HG02763 (cell line): ENCODE measurements at regions not wholly inside any gene's neighbourhood (a gene's known extent, or its start where the extent isn't known, plus 50 kb on each side); places are given as distances from the start of the nearest gene placed in this dataset.

Experiments
- ATAC-seq: cut with Tn5 transposase; IDR thresholded peaks from one replicate; pipeline ENCODE4 v1.9.1; 2021; ENCODE audit warnings: mild to moderate bottlenecking, moderate library complexity; ENCODE audit not compliant: unreplicated experiment

DNA sequence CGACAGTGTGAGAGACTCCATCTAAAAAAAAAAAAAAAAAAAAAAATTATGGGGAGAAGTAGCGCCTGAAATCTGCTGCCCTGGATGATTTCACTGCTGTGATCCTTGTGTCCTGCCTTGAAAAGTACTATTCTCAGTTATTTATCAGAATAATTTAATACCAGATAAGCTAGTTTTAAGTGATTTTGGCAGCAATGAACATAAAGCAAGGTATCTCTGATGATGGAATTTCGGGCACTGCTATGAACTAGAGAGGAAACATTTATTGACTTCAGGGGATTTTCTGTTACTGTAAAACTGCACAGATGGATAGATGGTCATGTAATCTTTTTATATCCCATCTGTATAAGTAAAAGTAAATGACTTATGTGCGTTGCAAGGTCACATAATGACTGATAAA lies 619.1 kb upstream of the ANKRD30A start:
- no peak for ATAC-seq

DNA sequence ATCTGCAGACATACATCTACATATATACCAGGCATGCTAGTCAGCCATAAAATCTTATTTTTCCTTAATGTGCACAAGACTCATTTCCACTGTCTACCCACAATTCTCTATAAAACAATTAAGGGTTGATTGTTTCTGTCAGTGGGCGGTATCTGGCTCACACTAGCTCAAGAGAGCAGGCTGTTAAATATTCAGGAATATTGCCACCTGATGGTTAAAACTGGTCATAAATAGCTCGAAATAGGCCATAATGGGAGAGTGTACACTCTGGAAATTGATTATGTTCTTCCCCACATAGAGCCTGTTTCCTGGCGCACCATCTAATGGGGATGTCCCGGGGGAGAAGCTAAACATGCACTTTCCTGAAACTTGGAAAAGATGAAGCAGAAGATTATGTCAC lies 620.6 kb upstream of the ANKRD30A start:
- ATAC-seq: no peak

DNA sequence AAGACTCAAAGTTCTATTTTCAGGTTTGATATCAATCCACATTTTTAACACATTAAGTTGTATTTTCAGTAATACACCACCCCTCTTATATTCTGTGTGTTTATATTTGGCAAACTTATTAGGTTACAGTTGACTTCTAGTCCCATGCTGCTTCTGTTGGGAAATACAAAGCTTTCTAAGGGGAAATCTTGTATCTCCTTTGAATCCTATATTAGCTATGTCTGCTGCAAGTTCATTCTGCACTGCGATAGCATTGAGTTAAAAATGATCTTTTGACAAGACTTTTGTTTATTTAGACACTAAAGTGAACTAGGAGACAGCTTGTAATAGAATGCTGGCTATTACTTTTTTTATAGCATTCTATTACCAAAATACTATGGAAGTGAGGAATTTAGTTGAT lies 625.1 kb upstream of the ANKRD30A start:
- no peak for ATAC-seq

DNA sequence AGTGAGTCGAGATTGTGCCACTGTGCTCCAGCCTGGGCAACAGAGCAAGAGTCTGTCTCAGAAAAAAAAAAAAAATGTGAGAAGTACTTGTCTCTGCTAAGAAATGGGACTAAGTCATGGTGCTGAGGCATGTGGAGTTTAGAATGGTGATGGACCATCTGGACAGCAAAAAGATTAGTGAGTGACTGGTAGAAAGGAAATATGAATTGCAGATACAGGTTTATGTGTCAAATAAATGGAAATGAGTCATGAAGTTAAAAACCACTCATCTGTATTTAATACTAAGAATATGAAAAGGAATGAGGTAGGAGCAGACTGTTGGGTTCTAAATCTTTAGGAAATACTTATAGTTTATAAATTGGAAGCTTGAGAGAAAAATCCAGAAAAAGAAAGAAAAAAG lies 625.7 kb upstream of the ANKRD30A start:
- ATAC-seq: no peak

DNA sequence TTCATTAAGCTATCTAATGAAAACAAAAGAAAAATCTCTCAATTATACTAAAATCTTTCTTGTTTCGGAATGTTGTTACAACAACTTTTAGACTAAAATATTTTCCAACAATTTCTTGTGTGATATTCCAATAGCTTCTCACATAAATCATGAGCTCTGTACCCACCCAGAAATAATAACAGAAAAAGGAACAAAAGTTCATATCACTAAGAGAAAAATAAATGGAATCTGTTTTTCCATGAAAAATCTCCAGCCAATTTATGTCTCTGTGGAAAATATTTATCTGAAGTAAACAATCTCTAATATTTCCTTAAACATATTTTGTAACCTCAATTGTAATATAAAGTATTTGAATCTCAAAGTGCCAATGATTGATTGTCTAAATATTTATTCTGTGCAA lies 628.6 kb upstream of the ANKRD30A start:
- ATAC-seq: no peak

DNA sequence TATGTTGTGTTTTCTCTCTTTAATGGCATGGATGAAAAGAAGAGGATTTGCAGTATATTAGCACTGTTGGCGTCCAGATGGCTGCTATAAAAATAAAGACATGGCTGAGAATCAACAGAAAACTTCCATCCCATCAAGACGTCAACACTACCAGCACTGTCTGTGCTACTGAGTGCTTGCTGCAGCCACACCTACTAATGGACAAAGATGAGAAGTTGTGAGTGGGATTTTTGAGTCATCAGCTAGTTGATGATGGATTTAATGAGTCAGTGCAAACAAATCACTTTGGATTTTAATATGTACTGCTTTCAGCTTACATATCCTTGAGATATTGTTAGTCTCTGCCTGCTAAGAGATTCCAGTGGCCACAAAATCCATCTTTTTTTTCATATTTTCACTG lies 631.0 kb upstream of the ANKRD30A start:
- no peak for ATAC-seq

DNA sequence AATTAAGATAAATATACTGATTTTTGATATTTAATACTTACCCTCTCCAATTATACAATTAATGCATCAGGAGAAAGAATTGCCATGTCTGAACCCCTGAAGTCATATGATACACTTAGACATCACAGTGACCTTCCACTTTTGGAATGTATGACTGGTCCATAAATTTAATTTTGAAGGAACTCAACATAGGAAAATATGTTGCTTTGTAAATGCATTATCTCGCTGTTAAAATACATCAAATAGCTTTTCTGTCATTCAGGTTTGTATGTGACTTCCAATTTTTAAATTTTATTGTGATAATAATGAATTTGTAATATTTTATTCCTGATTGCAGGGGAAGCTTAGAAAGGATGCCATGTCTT lies 631.9 kb upstream of the ANKRD30A start:
- no peak for ATAC-seq

DNA sequence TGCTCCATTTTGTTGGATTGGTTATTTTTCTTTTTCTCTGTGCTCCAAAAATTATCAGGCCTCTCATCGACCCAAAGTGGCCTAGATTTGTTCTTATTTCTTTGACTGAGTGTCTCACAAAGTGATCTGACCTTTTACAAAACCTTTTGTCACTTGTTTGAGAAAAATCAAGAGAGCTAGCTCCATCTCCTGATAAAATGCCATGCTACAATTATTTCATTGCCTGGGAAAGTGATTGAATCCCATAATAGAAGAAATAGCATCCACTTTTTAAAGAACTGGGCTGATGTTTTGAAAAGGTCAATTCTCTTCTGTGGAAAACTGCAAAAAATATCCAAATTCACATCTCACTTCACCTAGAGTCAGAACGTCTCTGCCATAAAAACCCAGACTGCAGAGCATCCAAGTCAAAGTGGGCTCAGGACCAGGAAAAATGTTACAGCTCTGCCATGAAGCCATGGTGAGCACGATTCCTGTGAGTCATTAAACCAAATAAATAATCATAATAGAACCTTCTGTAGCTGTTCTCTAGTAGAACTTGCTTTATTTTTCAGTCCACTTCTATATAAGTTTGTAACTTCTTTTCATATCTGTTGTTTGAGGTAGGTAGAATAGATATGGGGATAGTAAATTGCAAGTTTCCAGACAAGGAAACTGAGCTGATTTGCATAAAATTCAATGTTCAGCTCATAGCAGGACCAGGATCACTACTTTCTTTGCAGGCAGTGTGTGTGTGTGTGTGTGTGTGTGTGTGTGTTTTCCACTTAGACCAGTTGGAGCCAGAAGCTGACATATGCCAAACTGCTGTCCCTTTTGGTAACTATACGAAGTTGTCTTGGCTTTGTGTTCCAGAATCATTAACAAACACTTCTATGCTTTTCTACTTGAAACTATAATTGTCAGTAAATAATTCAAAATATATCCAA lies 632.5 kb upstream of the ANKRD30A start:
- no peak for ATAC-seq

DNA sequence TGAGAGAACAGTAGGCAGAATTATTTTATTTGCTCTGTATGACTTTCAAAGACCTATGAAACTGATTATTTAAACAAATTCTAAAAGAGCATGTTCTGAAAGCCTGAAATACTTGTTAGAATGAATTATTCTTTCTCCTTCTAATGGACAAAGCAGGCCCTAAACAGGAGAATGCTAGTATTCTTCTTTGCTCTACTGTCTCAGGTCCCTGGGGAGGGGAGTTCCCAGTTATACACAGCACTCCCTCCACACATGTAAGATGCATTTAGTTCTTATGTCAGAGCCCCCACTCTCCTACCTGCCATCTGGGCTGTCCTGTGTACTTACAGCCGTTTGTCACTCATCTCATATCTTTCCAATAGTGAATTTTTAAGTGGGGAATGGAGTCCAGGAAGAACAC lies 633.5 kb upstream of the ANKRD30A start:
- no peak for ATAC-seq

DNA sequence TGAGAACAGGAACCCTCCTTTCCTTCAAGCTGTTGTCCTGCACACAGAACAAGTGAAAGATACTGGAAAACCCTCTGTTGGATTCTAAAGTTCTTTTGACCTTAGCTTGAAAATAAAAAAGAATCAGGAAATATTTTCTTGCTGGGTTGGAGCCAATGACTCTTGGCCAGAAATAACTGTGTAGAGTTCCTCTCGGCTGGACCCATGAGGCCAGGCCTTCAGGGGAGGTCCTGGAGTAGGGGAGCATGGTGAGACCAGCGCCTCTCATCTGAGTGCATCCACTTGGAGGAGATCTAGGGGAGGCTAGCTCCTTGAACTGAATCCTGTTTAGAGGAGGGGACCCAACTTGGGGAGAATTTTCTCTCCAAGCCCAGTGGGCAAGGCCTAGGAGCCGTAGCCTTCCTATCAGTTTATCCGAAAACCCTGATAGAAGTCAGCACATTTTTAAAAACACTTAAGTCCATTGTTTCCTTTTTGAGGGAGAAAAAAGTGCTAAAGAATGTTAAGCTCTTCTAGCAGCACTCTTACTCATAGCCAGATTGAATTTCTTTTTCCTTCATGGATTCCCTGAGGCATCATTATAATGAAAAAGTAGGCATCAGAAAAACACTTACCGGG lies 635.7 kb upstream of the ANKRD30A start:
- ATAC-seq: no peak

DNA sequence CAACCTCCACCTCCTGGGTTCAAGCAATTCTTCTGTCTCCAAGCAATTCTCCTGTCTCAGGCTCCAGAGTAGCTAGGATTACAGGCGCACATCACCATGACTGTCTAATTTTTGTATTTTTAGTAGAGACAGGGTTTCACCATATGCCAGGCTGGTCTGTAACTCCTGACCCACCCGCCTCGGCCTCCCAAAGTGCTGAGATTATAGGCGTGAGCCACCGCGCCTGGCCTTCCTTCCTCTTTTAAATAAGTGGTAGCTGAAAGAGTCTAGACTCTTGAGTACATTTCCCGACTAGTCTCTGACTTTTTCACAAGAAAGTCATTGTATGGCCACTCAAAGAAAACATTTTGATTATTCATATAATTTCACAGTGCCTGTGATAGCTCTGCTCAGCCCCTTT lies 636.2 kb upstream of the ANKRD30A start:
- no peak for ATAC-seq

DNA sequence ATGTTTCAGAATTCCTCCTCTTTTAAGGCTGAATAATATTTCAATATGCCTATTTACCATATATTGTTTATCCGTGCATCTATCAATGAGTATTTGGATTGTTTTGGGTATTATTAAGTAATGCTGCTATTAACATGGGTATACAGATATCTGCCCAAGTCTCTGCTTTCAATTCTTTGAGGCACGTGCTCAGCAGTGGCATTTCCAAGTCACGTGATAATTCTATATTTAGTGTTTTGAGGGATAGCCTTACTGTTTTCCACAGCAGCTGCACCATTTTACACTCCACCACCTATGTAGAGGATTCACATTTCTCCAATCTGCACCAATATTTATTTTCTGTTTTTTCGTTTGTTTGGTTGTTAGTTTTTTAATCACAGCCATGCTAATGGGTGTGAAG lies 636.8 kb upstream of the ANKRD30A start:
- no peak for ATAC-seq

DNA sequence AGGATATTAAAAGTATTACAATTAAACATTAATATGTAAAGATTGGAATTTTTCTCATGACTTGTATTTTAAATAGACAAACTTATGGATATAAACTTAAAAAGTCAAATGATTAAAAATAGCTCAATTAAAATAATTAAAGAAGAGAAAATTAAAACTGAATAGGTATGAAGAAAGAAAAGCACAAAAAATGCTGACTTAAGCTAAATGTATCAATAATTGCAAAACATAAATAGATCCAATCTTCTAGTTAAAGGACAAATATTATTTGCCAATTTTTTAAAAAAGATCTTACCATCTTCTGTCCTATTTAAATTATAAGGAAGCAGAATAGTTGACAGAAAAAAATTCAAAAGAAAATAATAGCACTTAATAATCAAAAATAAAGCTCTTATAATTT lies 646.3 kb upstream of the ANKRD30A start:
- no peak for ATAC-seq

DNA sequence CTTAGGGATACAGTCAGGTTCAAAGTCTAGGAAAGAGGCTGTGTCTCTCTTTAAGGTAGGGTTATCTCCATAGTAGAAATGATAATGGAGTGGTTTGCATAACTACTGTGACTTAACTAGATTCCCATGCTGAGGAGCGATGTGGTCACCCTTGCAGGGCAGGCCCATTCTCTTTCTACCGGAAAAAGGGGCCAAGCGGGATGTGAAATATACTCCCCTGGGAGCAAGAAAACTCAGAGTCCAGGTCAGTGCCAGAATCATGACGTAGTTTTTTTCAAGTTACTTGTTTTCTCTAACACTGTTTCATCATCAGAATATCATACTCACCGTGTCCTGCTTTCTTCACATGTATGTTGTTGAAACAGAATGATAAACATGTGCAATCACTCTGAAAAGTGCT lies 649.0 kb upstream of the ANKRD30A start:
- ATAC-seq: no peak

DNA sequence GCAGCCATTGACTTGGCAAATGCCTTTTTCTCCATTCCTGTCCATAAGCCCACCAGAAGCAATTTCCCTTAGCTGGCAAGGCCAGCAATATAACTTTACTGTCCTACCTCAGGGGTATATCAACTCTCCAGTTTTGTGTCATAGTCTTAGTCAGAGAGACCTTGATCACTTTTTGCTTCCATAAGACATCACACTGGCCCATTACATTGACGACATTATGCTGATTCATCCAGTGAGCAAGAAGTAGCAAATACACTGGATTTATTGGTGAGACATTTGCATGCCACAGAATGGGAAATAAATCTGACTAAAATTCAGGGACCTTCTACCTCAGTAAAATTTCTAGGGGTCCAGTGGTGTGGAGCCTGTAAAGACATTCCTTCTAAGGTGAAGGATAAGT lies 649.7 kb upstream of the ANKRD30A start:
- ATAC-seq: no peak

DNA sequence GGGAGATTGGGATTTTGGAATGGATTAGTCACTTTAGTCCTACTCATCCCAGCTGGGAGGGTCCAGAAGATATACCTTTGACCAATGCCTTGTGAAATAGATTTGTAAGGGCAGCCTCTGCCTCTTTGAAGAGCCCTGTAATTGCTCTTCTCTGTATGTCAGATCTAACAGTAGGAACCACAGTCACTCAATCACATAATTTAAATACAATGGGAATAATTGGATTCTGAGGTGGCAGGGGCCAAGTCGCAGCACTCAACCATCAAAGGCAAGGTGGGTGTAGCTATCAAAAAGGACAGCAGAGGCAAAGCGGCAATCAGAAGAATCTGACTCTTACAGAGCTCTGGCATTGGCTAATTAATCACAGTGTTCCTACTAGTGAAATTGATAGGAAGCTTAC lies 650.9 kb upstream of the ANKRD30A start:
- ATAC-seq: no peak

DNA sequence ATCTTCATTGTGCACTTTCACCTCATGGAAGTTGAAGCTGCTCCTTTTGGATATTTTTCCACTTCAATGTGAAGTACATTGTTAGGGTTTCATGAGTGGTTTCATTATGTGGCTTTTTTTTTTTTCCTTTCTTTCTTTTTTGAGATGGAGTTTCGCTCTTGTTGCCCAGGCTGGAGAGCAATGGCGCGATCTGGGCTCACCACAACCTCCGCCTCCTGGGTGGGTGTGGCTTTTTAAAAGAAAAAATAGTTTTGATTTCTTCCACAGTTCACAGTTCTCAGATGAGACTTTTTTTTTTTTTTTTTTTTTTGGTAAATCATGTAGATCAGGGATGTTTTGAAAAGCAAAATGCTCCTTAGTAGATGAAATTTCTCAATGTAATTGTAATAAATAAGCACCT lies 652.3 kb upstream of the ANKRD30A start:
- no peak for ATAC-seq

DNA sequence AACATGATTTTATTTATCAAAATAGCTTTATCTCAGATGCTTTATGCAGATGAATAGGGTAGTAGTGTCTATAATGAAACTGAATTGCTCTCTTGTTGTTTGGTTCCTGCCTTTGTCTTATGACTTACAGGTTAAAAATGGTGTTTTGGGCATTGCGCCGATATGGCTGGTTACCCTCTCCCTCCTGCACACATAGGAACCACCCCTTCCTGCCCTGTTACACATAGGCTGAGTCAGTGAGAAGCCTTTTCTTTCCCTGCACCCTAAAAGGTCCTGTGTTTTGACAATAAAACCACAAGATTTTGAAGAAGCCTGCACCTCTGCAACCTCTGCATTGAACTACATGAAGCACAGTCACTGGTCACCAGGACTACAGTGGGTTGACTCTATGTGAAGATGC lies 655.8 kb upstream of the ANKRD30A start:
- ATAC-seq: no peak

DNA sequence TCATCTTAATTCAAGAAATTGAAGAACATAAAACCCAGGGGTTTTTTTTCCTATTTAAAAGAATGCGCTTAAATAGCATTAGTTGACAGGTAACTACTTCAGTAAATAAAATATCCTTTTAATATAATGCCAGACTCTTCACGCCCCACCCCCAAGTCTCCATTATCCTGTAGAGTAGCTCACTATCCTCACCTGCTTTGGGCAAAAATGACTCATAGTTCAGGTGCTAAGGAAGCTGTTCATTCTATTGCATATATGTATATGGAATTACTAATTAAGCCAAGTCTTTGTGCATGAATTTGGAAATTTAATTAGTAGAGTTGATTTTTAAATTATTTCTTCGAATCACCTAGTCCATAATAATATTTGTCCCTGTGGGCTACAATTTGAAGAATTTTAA lies 656.8 kb upstream of the ANKRD30A start:
- no peak for ATAC-seq

DNA sequence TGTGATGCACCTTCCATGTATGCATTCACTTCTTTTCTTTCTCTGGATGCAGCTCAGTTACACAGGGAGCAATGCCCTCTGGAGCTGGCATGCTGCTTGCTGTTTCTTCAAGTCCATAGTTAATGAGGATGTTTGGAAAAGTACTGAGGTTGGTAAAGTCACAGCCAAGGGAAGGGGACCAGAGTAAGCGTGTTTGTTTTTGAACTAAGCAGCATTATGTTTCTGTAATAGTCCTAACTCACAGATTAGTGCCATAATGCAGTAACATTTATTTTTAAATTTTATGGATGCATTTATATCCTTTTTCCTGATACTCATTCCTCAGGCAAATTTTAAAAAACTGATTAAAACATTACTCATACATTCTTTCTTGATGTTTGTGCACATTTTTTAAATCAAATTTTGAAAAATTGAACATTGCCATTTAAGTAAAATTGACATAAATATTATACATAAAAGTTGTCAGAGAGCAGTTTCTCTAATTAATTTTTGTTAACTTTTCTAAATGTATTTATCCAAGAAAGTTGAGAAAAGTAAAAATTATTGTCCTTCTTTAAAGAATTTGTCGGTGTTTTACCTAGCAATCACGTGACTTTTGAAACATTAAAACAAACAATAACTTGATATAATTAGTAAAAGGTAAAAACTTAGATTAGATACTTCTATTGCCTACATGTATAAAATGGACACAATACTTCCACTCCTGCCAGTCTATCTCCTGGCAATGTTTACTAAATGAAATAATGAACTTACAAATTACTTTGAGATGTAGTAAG lies 659.6 kb upstream of the ANKRD30A start:
- no peak for ATAC-seq

DNA sequence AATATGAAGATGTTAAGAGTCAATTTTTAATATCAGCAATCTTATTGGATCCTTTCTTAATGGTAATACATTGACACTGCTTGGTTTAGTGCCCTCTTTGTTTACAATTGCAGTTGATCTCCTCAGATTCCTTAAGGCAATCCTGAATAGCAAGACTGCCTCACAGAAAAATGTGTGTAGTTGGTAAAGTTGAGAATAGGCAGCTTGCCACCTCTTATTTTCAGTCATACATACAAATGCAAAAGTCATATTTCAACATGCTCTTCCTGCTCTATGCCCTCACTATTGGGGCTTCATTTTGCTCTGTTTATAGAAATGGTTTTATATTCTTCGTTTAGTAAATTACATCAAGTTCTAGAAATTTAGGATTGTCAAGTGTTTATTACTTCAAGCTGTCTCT lies 661.1 kb upstream of the ANKRD30A start:
- no peak for ATAC-seq

DNA sequence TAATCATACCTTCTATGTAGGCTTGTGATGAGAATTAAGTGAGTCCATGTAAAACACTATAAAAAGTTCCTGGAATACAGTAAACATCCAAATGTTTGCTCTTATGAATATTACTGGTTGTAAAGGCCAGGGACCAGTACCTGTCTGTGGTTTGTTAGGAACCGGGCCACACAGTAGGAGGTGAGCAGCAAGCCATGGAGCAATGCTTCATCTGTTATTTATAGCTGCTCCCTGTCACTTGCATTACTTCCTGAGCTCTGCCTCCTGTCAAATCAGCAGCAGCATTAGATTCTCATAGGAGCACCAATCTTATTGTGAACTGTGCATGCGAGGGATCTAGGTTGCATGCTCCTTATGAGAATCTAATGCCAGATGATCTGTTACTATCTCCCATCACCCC lies 662.0 kb upstream of the ANKRD30A start:
- no peak for ATAC-seq
